C4-2B (cell line): ENCODE measurements at regions not wholly inside any gene's neighbourhood (a gene's known extent, or its start where the extent isn't known, plus 50 kb on each side); places are given as distances from the start of the nearest gene placed in this dataset.

Experiments
- CTCF ChIP-seq: fragments of 450-650 bp; conservative IDR thresholded peaks from 2 replicates; pipeline ENCODE4 v1.5.1; 2017; ENCODE audit warnings: mild to moderate bottlenecking
- ZFX ChIP-seq: fragments of 450-650 bp; IDR thresholded peaks from 2 replicates; pipeline ENCODE4 v1.6.1; 2017

GRCh38 chr12:75882421-75882820 lies 149.2 kb downstream of the PHLDA1 start:
- TF ChIP-seq CTCF (no peak), ZFX (no peak)
